ENCODE measurements at regions not wholly inside any gene's neighbourhood (a gene's known extent, or its start where the extent isn't known, plus 50 kb on each side); places are given as distances from the start of the nearest gene placed in this dataset.
"Not testable (repeated sequence)": the region's sequence is repeated elsewhere in the genome, so short reads cannot be mapped to it uniquely, and the experiment has no call there.

- no peaks in the 10 kb centered on the region for H3K27me3 ChIP-seq
- H3K27ac ChIP-seq: no peak overlapping the region
- H3K36me3 ChIP-seq: no peaks in the 10 kb centered on the region
- H3K4me3 ChIP-seq: no peak overlapping the region
- no peak for DNase-seq
- peaks cover 2% of the 10 kb centered on the region; the same call in 1 of the 2 replicates for H3K4me1 ChIP-seq
- no peaks in the 10 kb centered on the region for H3K9me3 ChIP-seq (replicated peaks)
Measured at GRCh38 chr6:5906842-5907241, 99.9 kb downstream of the NRN1 start.

DNA sequence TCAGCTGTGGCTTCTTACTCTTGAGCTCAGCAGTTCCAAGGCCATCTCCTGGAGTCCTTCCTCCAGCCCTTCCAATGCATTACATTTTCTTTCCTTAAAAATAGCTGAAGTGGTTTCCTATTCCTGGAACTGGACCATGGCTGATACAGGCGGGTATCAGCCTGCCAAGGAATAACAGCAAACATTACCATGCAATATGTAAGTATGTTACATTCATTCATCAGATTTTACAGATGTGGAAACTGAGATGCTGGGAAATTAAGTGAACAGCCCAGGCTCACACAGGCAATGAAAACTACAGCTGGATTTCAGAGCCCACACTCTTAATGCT is 100.4 kb downstream of the NRN1 start:
- Histone ChIP-seq H3K4me3 (no peak overlapping the region), H3K27ac (no peak overlapping the region)

DNA sequence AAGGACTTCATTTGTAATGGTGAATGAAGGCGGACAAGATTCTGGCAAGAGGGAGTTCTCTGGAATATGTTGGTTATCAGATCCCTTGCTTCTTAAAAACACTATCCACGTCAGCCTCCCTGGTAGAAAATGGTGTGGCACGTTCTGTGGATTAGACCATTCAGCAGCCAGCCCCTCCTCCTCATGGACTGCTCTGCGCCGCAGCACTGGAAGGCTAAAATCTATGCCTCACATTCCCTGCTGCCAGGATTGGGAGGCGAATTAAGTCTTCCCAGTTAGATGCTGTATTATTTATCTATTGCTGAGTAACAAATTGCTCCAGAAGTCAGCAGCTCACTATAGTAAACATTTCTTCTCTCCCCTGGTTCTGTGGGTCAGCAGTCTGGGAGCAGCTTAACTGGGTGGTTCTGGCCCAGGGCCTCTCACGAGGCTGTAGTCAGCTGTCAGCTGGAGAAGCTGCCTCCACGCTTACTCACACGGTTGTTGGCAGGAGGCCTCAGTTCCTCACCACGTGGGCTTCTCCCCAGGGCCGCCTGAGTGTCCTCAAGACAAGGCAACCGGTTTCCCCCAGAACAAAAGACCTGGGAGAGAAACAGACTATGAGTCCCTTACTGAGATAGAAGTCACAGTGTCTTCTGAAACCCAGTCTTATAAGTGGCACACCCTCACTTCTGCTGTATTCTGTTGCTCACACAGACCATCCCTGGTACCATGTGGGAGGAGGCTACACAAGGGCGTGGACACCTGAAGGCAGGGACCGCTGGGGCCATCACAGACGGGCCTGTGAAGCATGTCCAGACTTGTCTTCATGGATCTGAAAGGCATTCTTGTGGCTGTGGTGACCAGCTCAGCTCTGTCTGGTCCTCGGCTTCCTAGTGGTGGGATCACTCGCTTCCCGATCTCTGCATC is 101.0 kb downstream of the NRN1 start:
- DNase-seq: peak; percentile 22 to 26

More for the DNA sequence above, 100.4 kb downstream of the NRN1 start:
- DNase-seq: no peak
- no peaks in the 10 kb centered on the region for H3K27me3 ChIP-seq
- no peaks in the 10 kb centered on the region for H3K9me3 ChIP-seq (replicated peaks)
- no peaks in the 10 kb centered on the region for H3K36me3 ChIP-seq
- peaks cover 2% of the 10 kb centered on the region; the same call in 1 of the 2 replicates for H3K4me1 ChIP-seq

GRCh38 chr6:5904532-5904931 is 102.2 kb downstream of the NRN1 start:
- Histone ChIP-seq H3K36me3 (no peaks in the 10 kb centered on the region), H3K4me3 (no peak overlapping the region), H3K4me1 (peaks cover 2% of the 10 kb centered on the region; the same call in 1 of the 2 replicates), H3K27ac (no peak overlapping the region), H3K9me3 (replicated peaks) (no peaks in the 10 kb centered on the region), H3K27me3 (no peaks in the 10 kb centered on the region)
- DNase-seq: no peak

More for the DNA sequence above, 101.0 kb downstream of the NRN1 start:
- Histone ChIP-seq H3K27me3 (no peaks in the 10 kb centered on the region), H3K4me3 (no peak overlapping the region), H3K9me3 (replicated peaks) (no peaks in the 10 kb centered on the region), H3K27ac (no peak overlapping the region), H3K4me1 (peaks cover 2% of the 10 kb centered on the region; the same call in 1 of the 2 replicates), H3K36me3 (no peaks in the 10 kb centered on the region)

DNA sequence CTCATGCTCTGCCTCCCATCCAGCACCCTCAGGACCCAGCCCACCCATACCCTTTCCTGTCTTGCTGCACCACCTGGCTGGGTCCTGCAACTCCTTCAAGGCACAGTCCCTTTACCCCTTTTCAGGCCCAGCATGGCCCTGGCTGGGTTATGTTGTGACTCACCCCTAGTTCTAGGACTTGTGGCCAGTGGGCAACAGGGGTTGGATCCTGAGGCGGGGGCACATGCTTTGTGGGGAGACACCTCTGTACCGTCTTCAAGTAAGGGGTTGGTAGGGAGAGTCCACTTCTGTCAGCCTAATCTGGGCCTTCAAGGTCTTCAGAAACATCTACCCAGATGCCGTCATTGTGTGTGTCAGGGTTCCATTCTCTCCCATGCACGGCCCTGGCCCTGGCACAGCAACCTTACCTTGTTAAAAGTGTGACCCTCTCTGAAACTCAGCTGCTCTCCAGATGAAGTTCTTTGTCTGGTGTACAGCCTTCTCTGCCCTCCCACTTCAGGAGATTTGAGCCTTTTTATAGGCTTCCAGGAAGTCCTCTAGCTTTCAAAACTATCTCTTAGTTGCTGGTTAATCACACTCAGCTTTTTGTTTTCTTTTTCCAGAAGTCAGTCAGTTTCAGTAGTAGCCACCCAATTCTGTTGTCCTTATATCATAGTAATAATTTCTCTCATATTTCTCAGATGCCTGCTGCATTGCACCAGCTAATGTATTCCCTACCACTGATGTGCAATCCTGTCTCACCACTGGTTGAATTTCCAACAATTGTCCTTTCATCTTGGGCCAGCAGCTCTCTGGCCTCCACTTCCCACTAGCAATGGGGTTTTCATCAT is 107.3 kb downstream of the NRN1 start:
- Histone ChIP-seq H3K27me3 (no peaks in the 10 kb centered on the region), H3K9me3 (replicated peaks) (no peaks in the 10 kb centered on the region), H3K27ac (no peak overlapping the region), H3K4me3 (no peak overlapping the region), H3K4me1 (no peaks in the 10 kb centered on the region), H3K36me3 (no peaks in the 10 kb centered on the region)
- DNase-seq: no peak

- Histone ChIP-seq H3K27me3 (no peaks in the 10 kb centered on the region), H3K27ac (no peak overlapping the region), H3K36me3 (no peaks in the 10 kb centered on the region), H3K4me1 (no peaks in the 10 kb centered on the region), H3K4me3 (no peak overlapping the region), H3K9me3 (replicated peaks) (no peaks in the 10 kb centered on the region)
- DNase-seq: no peak
Measured at GRCh38 chr6:5898563-5898962, 108.2 kb downstream of the NRN1 start.

DNA sequence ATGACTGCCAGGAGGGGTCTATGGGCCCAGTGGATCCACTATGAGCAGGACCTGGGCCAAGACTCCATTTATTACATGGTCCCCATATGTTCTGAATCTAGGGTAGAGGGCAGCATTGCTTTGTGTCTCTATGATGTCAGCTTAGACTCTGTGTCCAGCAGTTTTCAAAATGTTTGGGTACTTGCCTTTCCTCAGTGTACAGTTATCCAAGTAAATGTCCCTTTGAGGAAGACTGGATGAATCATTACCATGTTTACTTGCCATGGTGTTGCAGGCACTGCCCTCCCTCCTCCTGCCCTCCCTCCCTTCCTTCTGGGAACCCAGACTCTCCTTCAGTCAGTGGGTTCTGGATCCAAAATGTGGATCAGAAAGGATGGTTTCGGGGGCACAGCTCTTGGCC is 108.6 kb downstream of the NRN1 start:
- no peaks in the 10 kb centered on the region for H3K9me3 ChIP-seq (replicated peaks)
- no peaks in the 10 kb centered on the region for H3K36me3 ChIP-seq
- no peak for DNase-seq
- H3K4me3 ChIP-seq: no peak overlapping the region
- H3K27me3 ChIP-seq: no peaks in the 10 kb centered on the region
- H3K27ac ChIP-seq: no peak overlapping the region
- no peaks in the 10 kb centered on the region for H3K4me1 ChIP-seq

- no peak overlapping the region for H3K27ac ChIP-seq
- no peaks in the 10 kb centered on the region for H3K36me3 ChIP-seq
- DNase-seq: no peak
- H3K9me3 ChIP-seq (replicated peaks): no peaks in the 10 kb centered on the region
- H3K4me3 ChIP-seq: no peak overlapping the region
- no peaks in the 10 kb centered on the region for H3K4me1 ChIP-seq
- no peaks in the 10 kb centered on the region for H3K27me3 ChIP-seq
Measured at GRCh38 chr6:5896476-5897200, 110.1 kb downstream of the NRN1 start.

DNA sequence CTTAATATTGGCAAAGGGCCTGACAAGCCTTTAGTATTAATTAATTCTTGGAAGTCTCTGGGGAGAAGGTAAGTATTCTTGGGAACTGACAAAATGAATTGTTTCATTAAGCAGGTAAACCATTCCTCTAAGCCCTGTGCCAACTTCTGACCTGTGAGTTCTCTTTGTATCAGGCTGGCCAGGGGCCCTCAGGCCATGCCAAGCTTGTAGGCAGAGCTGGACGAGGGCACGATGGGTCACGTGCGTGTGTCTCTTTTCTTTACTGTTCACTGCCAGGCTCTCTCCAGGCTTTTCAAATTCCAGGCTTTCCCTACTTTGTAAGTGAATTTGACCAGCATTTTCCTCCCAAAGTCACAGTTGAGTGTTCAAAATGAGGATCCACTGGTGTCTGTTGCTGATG is 112.4 kb downstream of the NRN1 start:
- no peak overlapping the region for H3K4me3 ChIP-seq
- no peak overlapping the region for H3K27ac ChIP-seq
- H3K36me3 ChIP-seq: no peaks in the 10 kb centered on the region
- H3K27me3 ChIP-seq: no peaks in the 10 kb centered on the region
- DNase-seq: no peak
- no peaks in the 10 kb centered on the region for H3K4me1 ChIP-seq
- no peaks in the 10 kb centered on the region for H3K9me3 ChIP-seq (replicated peaks)

DNA sequence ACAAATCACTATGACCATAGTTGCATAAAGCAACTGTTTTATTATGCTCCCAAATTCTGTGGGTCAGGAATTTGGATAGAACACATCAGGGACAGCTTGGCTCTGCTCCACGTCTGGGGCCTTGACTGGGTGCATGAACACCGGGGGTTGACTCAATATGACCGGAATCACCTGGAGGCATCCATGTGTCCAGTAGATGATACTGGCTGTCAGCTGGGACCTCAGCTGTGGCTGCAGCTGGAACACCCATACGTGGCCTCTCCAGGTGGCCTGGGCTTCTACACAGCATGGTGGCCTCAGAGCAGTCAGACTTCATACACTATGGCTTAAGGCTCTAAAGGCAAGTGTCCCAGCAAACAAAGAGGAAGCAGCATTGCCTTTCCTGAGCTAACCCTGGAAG is 113.4 kb downstream of the NRN1 start:
- no peak for DNase-seq
- H3K4me1 ChIP-seq: no peaks in the 10 kb centered on the region
- H3K27me3 ChIP-seq: no peaks in the 10 kb centered on the region
- H3K9me3 ChIP-seq (replicated peaks): no peaks in the 10 kb centered on the region
- no peak overlapping the region for H3K27ac ChIP-seq
- H3K4me3 ChIP-seq: no peak overlapping the region
- no peaks in the 10 kb centered on the region for H3K36me3 ChIP-seq

DNA sequence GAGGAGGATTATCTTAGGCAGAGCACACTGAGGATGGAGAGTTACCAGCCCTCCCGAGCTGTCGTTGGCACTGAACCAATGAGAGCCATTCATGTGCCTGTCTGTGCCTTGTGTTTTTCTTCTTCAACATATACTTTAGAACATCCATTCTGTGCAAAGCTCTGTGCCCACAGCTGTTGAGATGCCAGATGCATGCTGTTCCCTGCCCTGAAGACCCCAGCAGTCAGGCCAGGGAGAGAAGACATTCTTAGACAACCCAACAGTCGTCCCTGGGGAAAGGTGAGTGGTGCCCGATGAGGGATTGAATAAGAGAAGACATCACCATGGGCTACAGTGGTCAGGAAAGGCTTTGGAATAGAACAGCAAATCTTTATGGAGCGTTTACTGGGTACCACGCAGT is 114.1 kb downstream of the NRN1 start:
- no peak for DNase-seq

GRCh38 chr6:5878792-5879191 is 127.9 kb downstream of the NRN1 start:
- Histone ChIP-seq H3K27ac (no peak overlapping the region), H3K9me3 (replicated peaks) (no peaks in the 10 kb centered on the region), H3K27me3 (no peaks in the 10 kb centered on the region), H3K4me3 (no peak overlapping the region), H3K4me1 (no peaks in the 10 kb centered on the region), H3K36me3 (no peaks in the 10 kb centered on the region)
- DNase-seq: no peak

More for the DNA sequence above, 114.1 kb downstream of the NRN1 start:
- Histone ChIP-seq H3K4me1 (no peaks in the 10 kb centered on the region), H3K27ac (no peak overlapping the region), H3K4me3 (no peak overlapping the region), H3K9me3 (replicated peaks) (no peaks in the 10 kb centered on the region), H3K36me3 (no peaks in the 10 kb centered on the region), H3K27me3 (no peaks in the 10 kb centered on the region)

- H3K4me3 ChIP-seq: no peak overlapping the region
- H3K36me3 ChIP-seq: no peaks in the 10 kb centered on the region
- no peak for DNase-seq
- no peaks in the 10 kb centered on the region for H3K9me3 ChIP-seq (replicated peaks)
- H3K4me1 ChIP-seq: no peaks in the 10 kb centered on the region
- no peak overlapping the region for H3K27ac ChIP-seq
- H3K27me3 ChIP-seq: no peaks in the 10 kb centered on the region
Measured at GRCh38 chr6:5876076-5876475, 130.6 kb downstream of the NRN1 start.

DNA sequence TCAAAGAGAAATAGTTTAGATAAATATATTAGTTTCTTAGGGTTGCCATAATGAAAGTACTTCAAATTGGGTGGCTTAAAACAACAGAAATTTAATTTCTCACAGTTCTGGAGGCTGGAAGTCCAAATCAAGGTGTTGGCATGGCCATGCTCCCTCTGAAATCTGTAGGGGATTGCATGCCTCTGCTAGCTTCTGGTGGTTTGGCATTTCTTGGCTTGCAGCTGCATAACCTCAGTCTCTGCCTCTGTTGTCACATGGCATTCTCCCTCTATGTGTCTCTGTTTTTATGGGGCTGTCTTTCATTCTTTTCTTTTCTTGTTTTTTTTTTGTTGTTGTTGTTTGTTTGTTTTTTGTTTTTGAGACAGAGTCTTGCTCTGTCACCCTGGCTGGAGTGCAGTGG is 132.7 kb downstream of the NRN1 start:
- not testable (repeated sequence) for H3K4me3 ChIP-seq; H3K9me3 ChIP-seq (replicated peaks); DNase-seq; H3K27me3 ChIP-seq; H3K36me3 ChIP-seq; H3K27ac ChIP-seq; H3K4me1 ChIP-seq

DNA sequence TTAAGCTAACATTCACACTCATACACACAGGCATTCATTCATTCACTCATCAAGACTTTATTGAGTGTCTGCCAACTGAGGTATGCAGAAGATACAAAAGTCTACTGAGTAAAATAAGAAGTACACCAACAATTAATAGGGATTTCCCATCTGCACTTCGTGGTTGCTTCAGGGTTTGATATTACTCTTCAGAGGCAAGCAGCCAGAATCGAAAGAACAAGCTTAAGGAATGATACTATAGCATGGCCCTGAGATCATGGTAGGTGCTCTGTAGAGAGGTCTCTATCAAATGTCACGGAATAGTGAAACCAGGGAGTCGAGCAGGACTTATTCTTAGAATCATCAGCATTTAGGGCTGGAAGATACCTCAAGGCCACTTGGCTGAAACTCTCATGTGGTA is 135.4 kb downstream of the NRN1 start:
- H3K4me3 ChIP-seq: no peak overlapping the region
- H3K27ac ChIP-seq: no peak overlapping the region
- no peaks in the 10 kb centered on the region for H3K36me3 ChIP-seq
- no peaks in the 10 kb centered on the region for H3K4me1 ChIP-seq
- no peaks in the 10 kb centered on the region for H3K9me3 ChIP-seq (replicated peaks)
- DNase-seq: no peak
- no peaks in the 10 kb centered on the region for H3K27me3 ChIP-seq

Data from SJCRH30 (cell line).